Inflammatory macrophage treated with lipopolysaccharide for 1 hour (primary cell): ENCODE measurements at regions not wholly inside any gene's neighbourhood (a gene's known extent, or its start where the extent isn't known, plus 50 kb on each side); places are given as distances from the start of the nearest gene placed in this dataset.
A peak's percentile ranks its signal among the peaks of the same experiment; 100 is the strongest.

Experiments used
- DNase-seq, 2 donors: peaks; one replicate each; pipeline ENCODE4 v3.0.0-alpha.2; 2020 to 2022

GRCh38 chr4:122027203-122027602 is 75.3 kb upstream of the TRPC3 start:
- DNase-seq = no peak

GRCh38 chr4:122017296-122017695 is 65.4 kb upstream of the TRPC3 start:
- DNase-seq = no peak

- DNase-seq = no peak
These were observed 63.3 kb upstream of the TRPC3 start for GRCh38 chr4:122015203-122015602.

GRCh38 chr4:122012735-122013134 is 60.9 kb upstream of the TRPC3 start:
- no peak for DNase-seq

- no peak for DNase-seq
These were observed 58.8 kb upstream of the TRPC3 start for GRCh38 chr4:122010610-122011009.

GRCh38 chr4:122009524-122009923 is 57.7 kb upstream of the TRPC3 start:
- DNase-seq = no peak

GRCh38 chr4:122007016-122007415 is 55.2 kb upstream of the TRPC3 start:
- no peak for DNase-seq

- DNase-seq = no peak
These were observed 53.4 kb upstream of the TRPC3 start for GRCh38 chr4:122005064-122005755.

- DNase-seq = peak; percentile 9 to 52
These were observed 51.5 kb upstream of the TRPC3 start for GRCh38 chr4:122003335-122003734.
